A673 (cell line): ENCODE measurements at regions not wholly inside any gene's neighbourhood (a gene's known extent, or its start where the extent isn't known, plus 50 kb on each side); places are given as distances from the start of the nearest gene placed in this dataset.

Experiments
- CTCF ChIP-seq: fragments of 300-800, 200-600 bp; sonication (generic); conservative IDR thresholded peaks from 2 replicates; pipeline ENCODE4 v1.5.1; 2017; ENCODE audit warnings: low read depth, mild to moderate bottlenecking, antibody characterized with exemption, low read length, moderate library complexity, mixed read lengths
- EZH2 ChIP-seq: fragments of 200-600 bp; sonication (generic); IDR thresholded peaks from 2 replicates; pipeline ENCODE4 v1.6.1; 2017; ENCODE audit warnings: borderline replicate concordance, low read depth, mild to moderate bottlenecking, mixed read lengths, antibody characterized with exemption, low read length; ENCODE audit not compliant: poor library complexity, severe bottlenecking

GRCh38 chr21:38667291-38667870 lies 138.3 kb upstream of the ETS2 start:
- TF ChIP-seq CTCF, result no peak
- TF ChIP-seq EZH2, result no peak
